Nephron progenitor cell (in vitro differentiated cells): ENCODE measurements at regions not wholly inside any gene's neighbourhood (a gene's known extent, or its start where the extent isn't known, plus 50 kb on each side); places are given as distances from the start of the nearest gene placed in this dataset.

Experiments
- DNase-seq: peaks from one replicate; pipeline ENCODE4 v3.0.0; 2021
- H3K27ac Mint-ChIP-seq: 2 replicates; pipeline ENCODE4 v1.8.0; 2021; ENCODE audit warnings: mild to moderate bottlenecking, moderate library complexity, mixed read lengths
- H3K27me3 Mint-ChIP-seq: 2 replicates; pipeline ENCODE4 v1.8.0; 2021; ENCODE audit warnings: mild to moderate bottlenecking, low read depth, mixed read lengths; ENCODE audit not compliant: poor library complexity
- H3K36me3 Mint-ChIP-seq: 2 replicates; pipeline ENCODE4 v1.8.0; 2021; ENCODE audit warnings: low read depth, mixed read lengths
- H3K4me1 Mint-ChIP-seq: 2 replicates; pipeline ENCODE4 v1.8.0; 2021; ENCODE audit warnings: mixed read lengths
- H3K4me3 Mint-ChIP-seq: 2 replicates; pipeline ENCODE4 v1.8.0; 2021; ENCODE audit warnings: mild to moderate bottlenecking, moderate library complexity, mixed read lengths
- H3K9me3 Mint-ChIP-seq: 2 replicates; pipeline ENCODE4 v1.8.0; 2021; ENCODE audit warnings: mild to moderate bottlenecking, moderate library complexity, mixed read lengths
- CTCF ChIP-seq: fragments of 200-600 bp; sonication (generic); IDR thresholded peaks from 2 replicates; pipeline ENCODE4 v1.5.0; 2021; ENCODE audit warnings: antibody characterized with exemption

GRCh38 chr18:56332371-56332770 lies 306.0 kb downstream of the TXNL1 start:
- Mint-ChIP-seq H3K27me3 (peaks cover 3% of the 10 kb centered on the region), H3K36me3 (no peaks in the 10 kb centered on the region), H3K27ac (no peak overlapping the region), H3K4me3 (no peak overlapping the region), H3K9me3 (no peaks in the 10 kb centered on the region), H3K4me1 (peaks cover 15% of the 10 kb centered on the region)
- no peak for TF ChIP-seq CTCF
- DNase-seq = no peak

- TF ChIP-seq CTCF = no peak
- Mint-ChIP-seq H3K4me1 (peaks cover 13% of the 10 kb centered on the region), H3K27ac (no peak overlapping the region), H3K9me3 (no peaks in the 10 kb centered on the region), H3K36me3 (no peaks in the 10 kb centered on the region), H3K27me3 (no peaks in the 10 kb centered on the region), H3K4me3 (no peak overlapping the region)
- DNase-seq = no peak
Measured at GRCh38 chr18:56330366-56331110, 307.9 kb downstream of the TXNL1 start.

GRCh38 chr18:56329536-56329935 lies 308.9 kb downstream of the TXNL1 start:
- no peak for TF ChIP-seq CTCF
- no peak overlapping the region for H3K4me3 Mint-ChIP-seq
- H3K9me3 Mint-ChIP-seq = no peaks in the 10 kb centered on the region
- peaks cover 13% of the 10 kb centered on the region for H3K4me1 Mint-ChIP-seq
- no peaks in the 10 kb centered on the region for H3K27me3 Mint-ChIP-seq
- DNase-seq = no peak
- no peak overlapping the region for H3K27ac Mint-ChIP-seq
- H3K36me3 Mint-ChIP-seq = no peaks in the 10 kb centered on the region

GRCh38 chr18:56327191-56327885 lies 311.1 kb downstream of the TXNL1 start:
- peaks cover 27% of the 10 kb centered on the region for H3K4me1 Mint-ChIP-seq
- no peaks in the 10 kb centered on the region for H3K36me3 Mint-ChIP-seq
- H3K4me3 Mint-ChIP-seq = no peak overlapping the region
- H3K27ac Mint-ChIP-seq = no peak overlapping the region
- no peaks in the 10 kb centered on the region for H3K9me3 Mint-ChIP-seq
- TF ChIP-seq CTCF = no peak
- no peaks in the 10 kb centered on the region for H3K27me3 Mint-ChIP-seq
- DNase-seq = no peak

GRCh38 chr18:56326336-56327072 lies 311.9 kb downstream of the TXNL1 start:
- H3K4me1 Mint-ChIP-seq = peaks cover 36% of the 10 kb centered on the region
- H3K36me3 Mint-ChIP-seq = no peaks in the 10 kb centered on the region

More at GRCh38 chr18:56326336-56327072, 311.9 kb downstream of the TXNL1 start:
- Mint-ChIP-seq H3K27ac (no peak overlapping the region), H3K4me3 (no peak overlapping the region), H3K9me3 (no peaks in the 10 kb centered on the region), H3K27me3 (no peaks in the 10 kb centered on the region)
- DNase-seq = no peak
- no peak for TF ChIP-seq CTCF
